Smooth muscle cell (in vitro differentiated cells): ENCODE measurements at regions not wholly inside any gene's neighbourhood (a gene's known extent, or its start where the extent isn't known, plus 50 kb on each side); places are given as distances from the start of the nearest gene placed in this dataset.

ENCODE experiments used
- DNase-seq: peaks from one replicate; lab custom pipeline; 2025; ENCODE audit not compliant: unreplicated experiment; lab: John Stamatoyannopoulos, UW
- H2AFZ ChIP-seq: fragments of 200-600 bp; sonication (generic); 2 replicates; pipeline ENCODE4 v1.6.0; 2016; ENCODE audit warnings: antibody characterized with exemption, low read depth, mild to moderate bottlenecking
- H3F3A ChIP-seq: fragments of 200-600 bp; sonication (generic); 2 replicates; pipeline ENCODE4 v1.6.0; 2017; ENCODE audit warnings: antibody characterized with exemption, low read depth
- H3K27ac ChIP-seq: fragments of 200-600 bp; sonication (generic); 2 replicates; pipeline ENCODE4 v1.5.1; 2016; ENCODE audit warnings: low read depth, mild to moderate bottlenecking
- H3K27me3 ChIP-seq: fragments of 200-600 bp; sonication (generic); 2 replicates; pipeline ENCODE4 v1.6.1; 2016; ENCODE audit warnings: low read depth, mild to moderate bottlenecking
- H3K36me3 ChIP-seq: fragments of 200-600 bp; sonication (generic); 2 replicates; pipeline ENCODE4 v1.5.1; 2016; ENCODE audit warnings: low read depth
- H3K4me1 ChIP-seq: fragments of 200-600 bp; sonication (generic); 2 replicates; pipeline ENCODE4 v1.5.1; 2016; ENCODE audit warnings: low read depth
- H3K4me2 ChIP-seq: fragments of 200-600 bp; sonication (generic); 2 replicates; pipeline ENCODE4 v1.6.0; 2016; ENCODE audit warnings: mild to moderate bottlenecking
- H3K4me3 ChIP-seq: fragments of 200-600 bp; sonication (generic); 2 replicates; pipeline ENCODE4 v1.5.1; 2016; ENCODE audit warnings: mild to moderate bottlenecking
- H3K79me2 ChIP-seq: fragments of 200-600 bp; sonication (generic); 2 replicates; pipeline ENCODE4 v1.6.0; 2016; ENCODE audit warnings: low read depth, mild to moderate bottlenecking
- H3K9ac ChIP-seq: fragments of 200-600 bp; sonication (generic); 2 replicates; pipeline ENCODE4 v1.6.0; 2016; ENCODE audit warnings: low read depth
- H3K9me3 ChIP-seq: fragments of 200-600 bp; sonication (generic); replicated peaks from 2 replicates; pipeline ENCODE4 v1.5.1; 2016; ENCODE audit warnings: low read depth
- H4K20me1 ChIP-seq: fragments of 200-600 bp; sonication (generic); 2 replicates; pipeline ENCODE4 v1.6.0; 2016; ENCODE audit warnings: low read depth
- CTCF ChIP-seq: fragments of 200-600 bp; sonication (generic); IDR thresholded peaks from 2 replicates; pipeline ENCODE4 v1.5.1; 2017; ENCODE audit warnings: borderline replicate concordance, mild to moderate bottlenecking, antibody characterized with exemption; ENCODE audit not compliant: insufficient read depth, poor library complexity, severe bottlenecking
- WGBS: methylation state at CpG from one replicate; pipeline ENCODE4 v1.1.7; 2016; ENCODE audit warnings: low lambda C conversion rate; 5-methylcytosine and 5-hydroxymethylcytosine counted together

- H4K20me1 ChIP-seq = no peaks in the 10 kb centered on the region
- H3K9me3 ChIP-seq = no peaks in the 10 kb centered on the region
- no peaks in the 10 kb centered on the region for H3K79me2 ChIP-seq
- no peaks in the 10 kb centered on the region for H3K4me1 ChIP-seq
- no peak overlapping the region for H3K9ac ChIP-seq
- H3K4me2 ChIP-seq = peak overlapping the region; percentile 36
- 48% methylated on average over 5 of the region's 5 CpGs for WGBS
- no peak overlapping the region for H2AFZ ChIP-seq
- TF ChIP-seq CTCF = no peak
- peak overlapping the region; percentile 77 for H3K27ac ChIP-seq
- H3K27me3 ChIP-seq = no peaks in the 10 kb centered on the region
- no peak overlapping the region for H3K4me3 ChIP-seq
- no peak for DNase-seq
- H3K36me3 ChIP-seq = no peaks in the 10 kb centered on the region
- no peaks in the 10 kb centered on the region for H3F3A ChIP-seq
Measured at GRCh38 chr5:106307265-106307664, 1363.5 kb downstream of the EFNA5 start.

GRCh38 chr5:106306313-106307028 is 1364.3 kb downstream of the EFNA5 start:
- Histone ChIP-seq H3F3A (no peaks in the 10 kb centered on the region), H3K36me3 (no peaks in the 10 kb centered on the region), H3K27ac (peak overlapping the region; percentile 77), H3K4me2 (no peak overlapping the region), H3K27me3 (no peaks in the 10 kb centered on the region), H3K9ac (peak overlapping the region; percentile 24), H3K4me1 (no peaks in the 10 kb centered on the region), H2AFZ (peak overlapping the region; percentile 31), H3K79me2 (no peaks in the 10 kb centered on the region), H3K9me3 (no peaks in the 10 kb centered on the region), H3K4me3 (no peak overlapping the region), H4K20me1 (no peaks in the 10 kb centered on the region)
- 72% methylated on average over 4 of the region's 4 CpGs for WGBS
- no peak for TF ChIP-seq CTCF
- no peak for DNase-seq

- Histone ChIP-seq H3K4me3 (no peak overlapping the region), H3F3A (no peaks in the 10 kb centered on the region), H3K4me2 (no peak overlapping the region), H4K20me1 (no peaks in the 10 kb centered on the region), H3K9me3 (no peaks in the 10 kb centered on the region), H3K79me2 (no peaks in the 10 kb centered on the region), H3K4me1 (no peaks in the 10 kb centered on the region), H3K9ac (peak overlapping the region; percentile 19), H3K36me3 (no peaks in the 10 kb centered on the region), H2AFZ (peak overlapping the region; percentile 40), H3K27ac (no peak overlapping the region), H3K27me3 (no peaks in the 10 kb centered on the region)
- 88% methylated on average over 2 of the region's 2 CpGs for WGBS
- no peak for DNase-seq
- TF ChIP-seq CTCF = no peak
Measured at GRCh38 chr5:106303911-106304310, 1366.8 kb downstream of the EFNA5 start.

- WGBS = 0% methylated on average over 2 of the region's 2 CpGs
- Histone ChIP-seq H3K36me3 (no peaks in the 10 kb centered on the region), H3K27ac (peak overlapping the region; percentile 6), H4K20me1 (no peaks in the 10 kb centered on the region), H3K9me3 (no peaks in the 10 kb centered on the region), H2AFZ (no peak overlapping the region), H3K4me2 (peak overlapping the region; percentile 53), H3K4me1 (no peaks in the 10 kb centered on the region), H3K4me3 (no peak overlapping the region), H3K9ac (no peak overlapping the region), H3K79me2 (no peaks in the 10 kb centered on the region), H3K27me3 (no peaks in the 10 kb centered on the region), H3F3A (no peaks in the 10 kb centered on the region)
- no peak for TF ChIP-seq CTCF
- no peak for DNase-seq
Measured at GRCh38 chr5:106292654-106293053, 1378.1 kb downstream of the EFNA5 start.
